Body of pancreas (tissue), 4 donors: ENCODE measurements at regions not wholly inside any gene's neighbourhood (a gene's known extent, or its start where the extent isn't known, plus 50 kb on each side); places are given as distances from the start of the nearest gene placed in this dataset.

Experiments used
- CTCF ChIP-seq, 7 experiments: fragments of 450-650 bp in 4 of 7; fragments of 200-600 bp in 3 of 7; sonication (generic) in 3 of 7; IDR thresholded peaks; one replicate each; pipeline ENCODE4 v1.5.1; 2016 to 2019; ENCODE audit warnings: antibody characterized with exemption in 7 of 7
- POLR2A ChIP-seq, 3 donors: fragments of 450-650 bp; IDR thresholded peaks; one replicate each; pipeline ENCODE4 v1.6.1; 2016; ENCODE audit warnings: antibody characterized with exemption in 3 of 3, mild to moderate bottlenecking in 2 of 3

- TF ChIP-seq CTCF (IDR thresholded peaks at IDR 0.05): no peak
- no peak for TF ChIP-seq POLR2A (IDR thresholded peaks at IDR 0.05)
These were observed 419.8 kb downstream of the COG6 start for GRCh38 chr13:40075281-40075680.
